Activated T-cell treated with anti-CD3 and anti-CD28 coated beads, Interleukin-2, amount 50 U/mL, for 1 hour (primary cell): ENCODE measurements at regions not wholly inside any gene's neighbourhood (a gene's known extent, or its start where the extent isn't known, plus 50 kb on each side); places are given as distances from the start of the nearest gene placed in this dataset.
"Not testable (repeated sequence)": the region's sequence is repeated elsewhere in the genome, so short reads cannot be mapped to it uniquely, and the experiment has no call there.

Experiments
- DNase-seq: peaks from one replicate; pipeline ENCODE4 v3.0.0-alpha.2; 2020

DNA sequence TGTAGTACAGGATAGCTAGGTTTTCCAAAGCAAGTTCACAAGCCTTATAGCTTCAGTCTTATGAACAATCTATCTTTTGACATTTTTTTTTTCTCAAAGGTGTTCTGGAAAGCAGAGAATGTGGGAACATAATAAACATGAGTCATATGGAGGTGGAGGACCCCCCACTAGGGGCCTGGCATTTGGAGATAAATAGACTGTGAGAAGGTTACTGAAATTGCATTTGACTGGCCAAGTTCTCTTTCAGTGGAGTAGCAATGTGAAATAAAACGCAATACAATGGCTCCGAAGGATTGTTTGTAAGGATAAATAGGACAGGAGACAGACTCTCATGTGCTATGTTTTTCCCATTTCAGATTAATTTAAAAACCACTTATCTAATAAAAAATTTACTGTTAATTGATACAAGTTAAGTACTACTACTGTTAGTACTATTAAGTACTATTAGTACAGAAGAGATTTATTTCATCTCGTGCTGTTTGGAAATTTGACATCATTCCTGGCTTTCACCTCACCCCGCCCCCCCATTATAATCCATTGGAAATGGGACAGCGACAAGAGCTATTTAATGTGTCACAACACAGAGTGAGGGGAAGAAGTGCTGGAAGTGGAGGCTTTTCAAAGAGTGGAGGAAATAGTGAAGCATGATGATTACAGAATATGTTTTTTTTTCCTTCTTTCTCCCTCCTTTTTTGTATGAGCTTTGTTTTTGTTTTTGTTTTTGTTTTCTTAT, 122.6 kb upstream of the ID4 start:
- DNase-seq = no peak

GRCh38 chr6:19715167-19715551, 122.0 kb upstream of the ID4 start:
- DNase-seq = no peak

- DNase-seq = no peak
Measured at GRCh38 chr6:19719691-19720128, 117.5 kb upstream of the ID4 start.

GRCh38 chr6:19721766-19722377, 115.3 kb upstream of the ID4 start:
- no peak for DNase-seq

DNA sequence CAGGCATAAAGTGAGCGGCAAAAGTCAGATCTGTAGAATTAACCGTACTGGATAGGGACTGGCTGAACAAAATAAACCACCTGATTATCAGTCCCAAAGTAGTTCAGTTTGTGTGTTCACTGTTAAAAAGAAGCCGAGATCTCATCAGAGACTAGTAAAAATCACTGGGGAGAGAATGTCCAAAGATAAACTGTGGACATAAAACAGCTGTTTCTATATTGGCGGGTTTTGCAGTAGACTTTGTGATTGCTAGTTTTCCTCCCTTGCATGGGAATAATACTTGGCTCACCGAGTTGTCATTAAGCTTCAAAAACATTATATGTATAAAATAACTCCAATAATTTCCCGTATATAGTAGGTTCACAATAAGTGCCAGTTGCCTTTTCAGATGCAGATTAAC, 114.2 kb upstream of the ID4 start:
- DNase-seq = no peak

GRCh38 chr6:19723545-19723944, 113.6 kb upstream of the ID4 start:
- DNase-seq = no peak

DNA sequence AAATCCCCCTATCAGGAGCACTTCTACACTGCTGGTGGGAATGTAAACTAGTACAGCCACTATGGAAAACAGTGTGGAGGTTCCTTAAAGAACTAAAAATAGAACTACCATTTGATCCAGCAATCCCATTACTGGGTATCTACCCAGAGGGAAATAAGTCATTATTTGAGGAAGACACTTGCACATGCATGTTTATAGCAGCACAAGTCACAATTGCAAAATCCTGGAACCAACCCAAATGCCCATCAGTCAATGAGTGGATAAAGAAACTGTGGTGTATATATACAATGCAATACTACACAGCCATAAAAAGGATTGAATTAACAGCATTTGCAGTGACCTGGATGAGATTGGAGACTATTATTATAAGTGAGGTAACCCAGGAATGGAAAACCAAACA, 111.7 kb upstream of the ID4 start:
- DNase-seq = not testable (repeated sequence)

DNA sequence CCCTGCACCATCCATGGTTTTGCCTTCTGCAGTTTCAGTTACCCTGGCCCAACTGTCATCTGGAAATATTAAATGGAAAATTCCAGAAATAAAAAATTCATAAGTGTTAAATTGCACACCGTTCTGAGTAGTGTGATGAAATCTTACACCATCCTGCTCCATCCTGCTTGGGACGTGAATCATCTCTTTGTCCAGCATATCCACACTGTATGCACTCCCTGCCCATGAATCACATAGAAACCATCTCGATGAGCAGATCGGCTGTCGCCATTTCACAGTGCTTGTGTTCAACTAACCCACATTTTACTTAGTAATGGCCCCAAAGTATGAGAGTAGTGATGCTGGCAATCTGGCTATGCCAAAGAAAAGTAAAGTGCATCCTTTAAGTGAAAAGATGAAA, 105.9 kb upstream of the ID4 start:
- DNase-seq = no peak

DNA sequence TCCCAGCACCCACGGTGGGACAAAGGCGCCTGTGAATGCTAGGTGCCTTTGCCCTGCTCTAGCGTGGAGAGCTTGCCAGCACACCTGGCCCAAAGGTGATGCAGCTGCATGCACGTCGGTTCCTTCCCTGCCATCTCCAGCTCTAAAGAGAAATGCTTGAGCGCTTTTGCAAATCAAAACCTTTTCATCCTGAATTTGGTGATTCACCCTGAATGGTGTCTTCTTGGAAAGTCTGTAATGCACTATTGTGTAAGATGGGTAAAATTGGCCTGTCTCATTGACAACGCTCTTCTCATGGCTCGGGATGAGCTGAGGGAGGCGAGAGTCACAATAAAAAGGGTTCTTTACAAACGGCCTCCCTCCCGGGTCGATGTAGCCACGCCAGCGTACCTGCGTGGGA, 103.1 kb upstream of the ID4 start:
- no peak for DNase-seq

- no peak for DNase-seq
Measured at GRCh38 chr6:19734519-19734918, 102.7 kb upstream of the ID4 start.

DNA sequence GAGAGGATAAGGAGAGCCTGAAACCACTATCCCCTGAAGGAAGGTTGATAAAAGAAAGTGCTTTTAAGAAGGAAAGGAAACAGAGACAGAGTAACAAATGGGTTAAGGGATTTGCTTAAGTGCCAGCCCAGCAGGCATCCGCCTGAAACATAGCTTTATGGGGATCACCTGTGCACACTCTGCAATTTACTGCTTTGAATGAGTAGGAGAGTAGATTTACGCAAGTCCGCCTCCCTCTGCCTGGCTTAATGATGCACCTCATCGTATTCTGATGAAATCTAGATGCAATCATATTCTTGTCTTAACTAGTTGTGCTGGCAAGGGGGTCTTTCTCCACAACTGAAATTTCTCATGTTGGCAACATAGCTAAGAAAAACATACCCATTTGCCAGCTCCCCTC, 101.1 kb upstream of the ID4 start:
- no peak for DNase-seq

DNA sequence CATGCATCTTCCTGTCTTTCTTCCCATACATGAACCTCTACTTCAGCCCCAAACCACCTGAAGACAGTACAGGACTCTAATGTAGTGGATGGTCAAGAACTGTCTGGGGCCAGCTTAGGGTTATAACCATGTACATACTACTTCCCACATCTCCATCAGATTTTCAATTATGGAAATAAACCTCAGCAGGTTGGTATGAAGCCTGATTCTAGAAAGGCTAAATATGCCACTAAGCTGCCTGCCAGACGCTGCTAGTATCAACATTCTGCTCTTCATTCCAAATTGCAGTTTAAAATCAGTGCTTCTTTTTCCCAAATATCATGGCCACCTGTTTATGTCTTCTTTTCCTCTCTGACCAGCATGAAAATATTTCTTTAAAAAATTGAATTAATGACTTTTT, 99.2 kb upstream of the ID4 start:
- no peak for DNase-seq

GRCh38 chr6:19749722-19750121, 87.4 kb upstream of the ID4 start:
- no peak for DNase-seq

GRCh38 chr6:19752746-19753145, 84.4 kb upstream of the ID4 start:
- no peak for DNase-seq

- DNase-seq = no peak
Measured at GRCh38 chr6:19753826-19754225, 83.3 kb upstream of the ID4 start.

DNA sequence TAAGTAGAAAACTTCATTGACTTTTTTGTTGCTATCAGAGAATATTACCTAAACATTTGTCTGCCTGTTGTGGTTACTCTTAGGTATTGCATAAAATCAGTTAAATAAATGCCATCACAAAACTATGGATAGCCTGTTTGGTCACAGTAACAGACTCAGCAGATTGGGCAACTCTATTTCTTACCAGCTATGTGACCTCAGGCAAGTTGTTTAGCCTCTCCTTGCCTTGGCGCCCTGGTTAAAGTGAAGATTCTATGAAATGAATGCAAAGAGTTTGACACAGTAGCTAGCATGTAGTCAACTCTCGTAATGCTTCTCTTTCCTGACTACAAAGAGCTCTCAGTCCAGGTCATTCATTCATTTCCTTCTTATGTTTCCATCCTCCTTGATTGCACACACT, 82.5 kb upstream of the ID4 start:
- DNase-seq = no peak

DNA sequence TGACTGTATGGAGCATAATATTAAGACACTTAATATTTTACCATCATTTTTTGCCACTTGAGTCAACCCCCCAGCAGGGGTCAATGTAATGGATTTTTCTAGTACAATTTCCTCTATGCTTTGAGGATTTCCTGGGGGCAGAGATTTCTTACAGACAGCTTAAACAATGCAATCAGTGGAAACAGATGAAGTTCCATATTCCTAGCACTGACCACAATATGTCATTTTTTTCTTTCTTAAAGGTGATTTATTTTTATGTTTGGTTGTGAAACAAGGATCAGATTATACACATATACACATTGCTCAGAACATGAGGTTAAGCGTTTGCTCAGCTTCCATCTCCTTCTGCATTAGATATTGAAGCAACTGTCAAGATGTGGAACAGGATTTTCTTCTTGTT, 82.0 kb upstream of the ID4 start:
- DNase-seq = no peak

GRCh38 chr6:19757036-19757435, 80.1 kb upstream of the ID4 start:
- DNase-seq = no peak

GRCh38 chr6:19759117-19759880, 77.9 kb upstream of the ID4 start:
- no peak for DNase-seq

GRCh38 chr6:19761121-19761520, 76.0 kb upstream of the ID4 start:
- no peak for DNase-seq

GRCh38 chr6:19771753-19772336, 65.3 kb upstream of the ID4 start:
- no peak for DNase-seq

DNA sequence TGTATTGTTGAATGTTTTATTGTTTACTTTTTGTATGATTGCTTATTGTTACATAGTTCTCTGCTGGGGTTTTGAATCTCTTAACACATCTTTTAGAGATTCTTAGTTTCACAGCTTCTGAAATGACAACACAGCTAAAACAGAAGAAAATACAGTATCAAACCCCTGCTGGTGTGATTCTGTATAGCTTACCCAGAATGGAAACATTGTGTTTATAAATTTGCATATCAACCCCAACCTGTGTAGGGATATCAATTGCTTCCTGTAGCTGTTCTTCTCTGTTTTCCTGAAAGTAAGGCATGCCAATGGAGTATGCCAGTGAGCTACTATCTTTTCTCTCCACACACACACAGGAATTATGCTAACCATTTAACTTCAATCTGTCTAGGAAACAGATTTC, 64.3 kb upstream of the ID4 start:
- DNase-seq = no peak

GRCh38 chr6:19781269-19781668, 55.9 kb upstream of the ID4 start:
- no peak for DNase-seq

GRCh38 chr6:19782588-19782987, 54.6 kb upstream of the ID4 start:
- DNase-seq = no peak
